K562 (cell line): ENCODE measurements at regions not wholly inside any gene's neighbourhood (a gene's known extent, or its start where the extent isn't known, plus 50 kb on each side); places are given as distances from the start of the nearest gene placed in this dataset.

Experiments
- HIVEP1 ChIP-seq: fragments of 250-450 bp; sonication (Bioruptor Pico); IDR thresholded peaks from 2 replicates; pipeline ENCODE4 v1.4.0; 2020; ENCODE audit warnings: mild to moderate bottlenecking
- ZNF274 ChIP-seq: IDR thresholded peaks from 2 replicates; pipeline ENCODE4 v1.6.1; 2011; ENCODE audit warnings: low read depth, mild to moderate bottlenecking, low read length, moderate library complexity, borderline replicate concordance

DNA sequence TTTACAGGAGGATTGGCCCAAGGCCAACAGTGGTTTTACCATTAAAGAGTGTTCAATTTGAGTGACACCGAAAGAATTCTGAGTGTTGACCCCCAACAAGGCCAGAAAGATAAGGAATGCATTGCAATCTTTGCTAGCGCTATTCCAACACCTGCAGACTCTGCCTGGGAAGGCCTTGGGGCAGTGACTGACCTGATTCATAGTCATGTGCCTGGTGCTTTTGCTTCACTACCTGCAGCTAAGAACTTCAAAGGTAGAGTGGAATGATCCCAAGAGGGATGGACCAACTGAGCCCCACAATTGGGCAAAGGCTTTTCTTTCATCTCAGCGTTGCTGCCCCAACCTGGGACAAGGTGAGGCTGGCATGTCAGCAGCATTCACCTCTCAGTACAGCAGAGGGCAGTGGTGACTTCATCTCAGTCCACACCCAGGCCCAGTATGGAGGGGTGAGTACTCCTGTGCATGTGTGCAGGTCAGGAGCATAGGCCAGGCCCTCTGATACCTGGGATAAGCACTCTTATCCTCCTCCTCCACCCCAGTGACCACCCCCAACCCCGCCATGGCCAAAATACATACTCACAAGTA, 149.6 kb upstream of the GNAO1 start:
- TF ChIP-seq ZNF274 (no peak), HIVEP1 (no peak)
